ENCODE measurements at regions not wholly inside any gene's neighbourhood (a gene's known extent, or its start where the extent isn't known, plus 50 kb on each side); places are given as distances from the start of the nearest gene placed in this dataset.
"Not testable (repeated sequence)": the region's sequence is repeated elsewhere in the genome, so short reads cannot be mapped to it uniquely, and the experiment has no call there.

DNA sequence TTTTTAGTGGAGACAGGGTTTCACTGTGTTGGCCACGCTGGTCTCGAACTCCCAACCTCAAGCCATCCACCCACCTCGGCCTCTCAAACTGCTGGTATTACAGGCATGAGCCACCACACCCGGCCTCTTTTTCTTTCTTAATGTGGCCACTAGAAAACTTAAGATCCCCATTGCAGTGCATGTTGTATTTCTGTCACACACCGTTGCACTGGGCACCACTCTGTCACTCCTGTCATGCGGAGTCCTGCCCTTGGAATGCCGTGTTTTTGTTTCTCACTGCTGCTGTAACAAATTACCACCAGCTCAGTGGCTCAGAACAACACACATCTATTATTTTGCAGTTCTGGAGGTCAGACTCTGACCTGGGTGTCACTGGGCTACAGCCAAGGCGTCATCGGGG is 178.9 kb downstream of the TRIM43 start:
- H2AFZ ChIP-seq (ENCODE audit: low read depth, low read length); H3K36me3 ChIP-seq (ENCODE audit: insufficient read depth, low read length); H3K9me3 ChIP-seq (ENCODE audit: low read length); H3K4me3 ChIP-seq (ENCODE audit: low read length); H3K27me3 ChIP-seq (ENCODE audit: insufficient read depth, low read length); H3K4me1 ChIP-seq (ENCODE audit: insufficient read depth, low read length): not testable (repeated sequence)

DNA sequence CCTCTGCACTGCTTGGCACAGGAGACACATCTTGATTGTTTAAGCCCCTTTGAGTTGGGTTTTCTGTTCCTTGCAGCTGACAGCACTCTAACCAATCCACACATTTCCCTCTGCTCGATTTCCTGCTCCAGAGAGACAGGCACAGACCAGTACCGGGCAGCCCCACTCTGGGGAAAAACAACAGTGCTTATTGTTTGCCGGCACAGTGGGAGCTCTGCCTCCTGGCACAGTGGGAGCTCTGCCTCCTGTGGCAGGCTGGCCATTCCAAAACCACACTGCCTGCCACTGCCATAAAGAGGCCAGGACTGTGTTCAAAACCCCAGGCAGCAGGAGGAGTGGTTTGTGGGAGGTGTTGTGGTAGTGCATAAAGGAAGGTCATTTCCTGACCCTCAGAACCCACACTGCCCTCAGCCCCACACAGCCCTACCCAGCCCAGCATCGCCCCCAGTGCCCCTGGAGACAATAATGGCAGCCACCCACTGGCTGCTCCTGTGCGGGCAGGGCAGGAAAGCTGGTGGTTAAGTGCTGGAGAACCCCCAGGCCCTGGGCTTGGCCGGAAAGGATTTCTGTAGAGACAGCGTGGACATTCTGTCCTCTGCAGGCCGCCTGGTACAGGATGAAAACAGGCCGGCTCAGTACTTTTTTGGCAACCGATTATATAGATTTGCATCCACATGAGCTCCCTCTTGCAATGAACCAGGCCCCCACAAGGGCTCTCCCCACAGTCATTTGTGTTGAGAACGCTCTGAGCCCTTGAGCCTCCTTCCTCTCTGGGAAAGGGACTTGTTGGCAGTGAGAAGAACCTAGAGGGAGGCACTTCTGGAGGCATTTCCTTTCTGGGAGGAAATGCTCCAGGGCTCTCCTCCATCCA is 182.8 kb downstream of the TRIM43 start:
- H3K4me3 ChIP-seq (ENCODE audit: low read length); H3K36me3 ChIP-seq (ENCODE audit: insufficient read depth, low read length); H3K9me3 ChIP-seq (ENCODE audit: low read length); H3K4me1 ChIP-seq (ENCODE audit: insufficient read depth, low read length); H2AFZ ChIP-seq (ENCODE audit: low read depth, low read length); H3K27me3 ChIP-seq (ENCODE audit: insufficient read depth, low read length): not testable (repeated sequence)

DNA sequence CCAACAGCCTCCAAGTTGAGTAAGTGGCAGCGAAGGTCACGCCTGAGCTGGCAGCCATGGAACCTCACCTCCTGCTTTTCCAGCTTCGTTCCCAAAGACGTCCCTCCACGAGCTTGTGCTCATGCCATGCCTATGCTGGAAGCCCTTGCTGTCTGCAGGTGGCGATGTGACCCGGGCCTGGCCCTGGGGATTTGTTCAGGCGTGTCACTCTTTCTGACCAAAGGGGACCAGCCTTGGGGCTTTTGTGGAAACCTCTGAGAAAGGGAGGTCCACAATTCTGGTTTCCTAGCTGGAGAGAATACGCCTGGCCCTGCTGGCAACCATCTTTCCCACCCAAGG is 183.4 kb downstream of the TRIM43 start:
- not testable (repeated sequence) for H3K4me1 ChIP-seq (ENCODE audit: insufficient read depth, low read length); H3K9me3 ChIP-seq (ENCODE audit: low read length); H2AFZ ChIP-seq (ENCODE audit: low read depth, low read length); H3K36me3 ChIP-seq (ENCODE audit: insufficient read depth, low read length); H3K4me3 ChIP-seq (ENCODE audit: low read length); H3K27me3 ChIP-seq (ENCODE audit: insufficient read depth, low read length)

Measured in neuron (in vitro differentiated cells).